IMR-90 (cell line): ENCODE measurements at regions not wholly inside any gene's neighbourhood (a gene's known extent, or its start where the extent isn't known, plus 50 kb on each side); places are given as distances from the start of the nearest gene placed in this dataset.
A peak's percentile ranks its signal among the peaks of the same experiment; 100 is the strongest.
"Not testable (repeated sequence)": the region's sequence is repeated elsewhere in the genome, so short reads cannot be mapped to it uniquely, and the experiment has no call there.

Source experiments
- ATAC-seq: fragments of 200-7000 bp; cut with Tn5 transposase; 2 replicates; pipeline ENCODE4 v1.9.1; 2020; ENCODE audit warnings: low read depth, mild to moderate bottlenecking, moderate library complexity
- BruUV-seq: library from RNA; stranded (reverse); fragments of 400-500 nt; replicated peaks from 2 replicates; lab custom pipeline; 2021; lab: Mats Ljungman, UMichigan
- CTCF ChIA-PET: fragments of 300-600 bp; formaldehyde crosslinking; extraction: SDS; loops from one replicate; lab custom pipeline; 2021; ENCODE audit warnings: antibody characterized with exemption; lab: Yijun Ruan, JAX
- POLR2A ChIA-PET: fragments of 300-600 bp; sonication (Branson Sonifier 250); formaldehyde crosslinking; loops from one replicate; lab custom pipeline; 2022; ENCODE audit warnings: antibody characterized with exemption; ENCODE audit not compliant: unreplicated experiment; lab: Charles Lee
- DNase-seq: peaks from one replicate; pipeline ENCODE4 v3.0.0; 2013
- H2AFZ ChIP-seq: replicated peaks from 2 replicates; pipeline ENCODE3; 2013; ENCODE audit warnings: low read length, mild to moderate bottlenecking; ENCODE audit not compliant: poor library complexity
- H2AK5ac ChIP-seq: 2 replicates; pipeline ENCODE4 v1.6.1; 2013; ENCODE audit warnings: low read depth, low read length, inconsistent platforms
- H2AK9ac ChIP-seq: replicated peaks from 2 replicates; pipeline ENCODE3; 2013; ENCODE audit warnings: mild to moderate bottlenecking, low read depth, low read length, moderate library complexity; ENCODE audit not compliant: poor library complexity
- H2BK120ac ChIP-seq: 2 replicates; pipeline ENCODE4 v1.6.1; 2013; ENCODE audit warnings: low read depth, low read length, inconsistent platforms
- H2BK15ac ChIP-seq: 3 replicates; pipeline ENCODE4 v1.6.1; 2013; ENCODE audit warnings: low read depth, low read length, inconsistent platforms
- H2BK20ac ChIP-seq: 2 replicates; pipeline ENCODE4 v1.6.1; 2013; ENCODE audit warnings: low read depth, mild to moderate bottlenecking, inconsistent platforms, low read length, moderate library complexity
- H2BK5ac ChIP-seq: 2 replicates; pipeline ENCODE4 v1.6.1; 2013; ENCODE audit warnings: mild to moderate bottlenecking, low read depth, low read length, inconsistent platforms; ENCODE audit not compliant: poor library complexity, severe bottlenecking
- H3K14ac ChIP-seq: replicated peaks from 2 replicates; pipeline ENCODE4 v1.6.1; 2013; ENCODE audit warnings: low read depth, low read length, inconsistent platforms
- H3K18ac ChIP-seq: 2 replicates; pipeline ENCODE4 v1.6.1; 2013; ENCODE audit warnings: low read depth, low read length, control low read depth
- H3K23ac ChIP-seq: 2 replicates; pipeline ENCODE4 v1.6.1; 2013; ENCODE audit warnings: low read depth, low read length, inconsistent platforms
- H3K27ac ChIP-seq: 2 replicates; pipeline ENCODE4 v1.5.1; 2013; ENCODE audit warnings: mild to moderate bottlenecking, control low read depth, low read length; ENCODE audit not compliant: insufficient read depth
- H3K27me3 ChIP-seq: 2 replicates; pipeline ENCODE4 v1.6.1; 2013; ENCODE audit warnings: low read length; ENCODE audit not compliant: control insufficient read depth, insufficient read depth
- H3K36me3 ChIP-seq: 2 replicates; pipeline ENCODE4 v1.6.1; 2013; ENCODE audit warnings: low read length, mixed read lengths; ENCODE audit not compliant: control insufficient read depth, insufficient read depth
- H3K4ac ChIP-seq: 2 replicates; pipeline ENCODE4 v1.6.1; 2013; ENCODE audit warnings: low read depth, low read length, inconsistent platforms
- H3K4me1 ChIP-seq: 2 replicates; pipeline ENCODE4 v1.6.1; 2013; ENCODE audit warnings: low read length, mixed read lengths; ENCODE audit not compliant: control insufficient read depth, insufficient read depth
- H3K4me2 ChIP-seq: 2 replicates; pipeline ENCODE4 v1.6.1; 2013; ENCODE audit warnings: low read depth, mild to moderate bottlenecking, control low read depth, low read length, moderate library complexity
- H3K4me3 ChIP-seq: 2 replicates; pipeline ENCODE4 v1.5.1; 2013; ENCODE audit warnings: low read depth, mild to moderate bottlenecking, control low read depth, low read length, moderate library complexity; ENCODE audit not compliant: insufficient read depth
- H3K56ac ChIP-seq: 2 replicates; pipeline ENCODE4 v1.6.1; 2013; ENCODE audit warnings: low read length, inconsistent platforms; ENCODE audit not compliant: insufficient read depth; ENCODE audit errors: extremely low read depth
- H3K79me1 ChIP-seq, 2 experiments: 2 replicates each; pipeline ENCODE4 v1.6.1; 2013; ENCODE audit warnings: low read length in 2 of 2, inconsistent platforms in 1 of 2, low read depth in 1 of 2
- H3K9ac ChIP-seq: 2 replicates; pipeline ENCODE4 v1.6.1; 2013; ENCODE audit warnings: low read depth, low read length, control low read depth
- H3K9me1 ChIP-seq: 2 replicates; pipeline ENCODE4 v1.6.1; 2013; ENCODE audit warnings: low read length, inconsistent platforms; ENCODE audit not compliant: insufficient read depth
- H3K9me3 ChIP-seq: 2 replicates; pipeline ENCODE4 v1.6.1; 2013; ENCODE audit warnings: low read length; ENCODE audit not compliant: control insufficient read depth, insufficient read depth
- H4K20me1 ChIP-seq: 2 replicates; pipeline ENCODE4 v1.6.1; 2013; ENCODE audit warnings: low read length, inconsistent platforms; ENCODE audit not compliant: insufficient read depth
- H4K5ac ChIP-seq: 2 replicates; pipeline ENCODE4 v1.6.1; 2013; ENCODE audit warnings: mild to moderate bottlenecking, low read depth, low read length, control low read depth
- H4K8ac ChIP-seq, 2 experiments: 2 replicates each; pipeline ENCODE4 v1.6.1; 2013; ENCODE audit warnings: low read depth in 2 of 2, low read length in 2 of 2, control low read depth in 1 of 2, inconsistent platforms in 1 of 2
- H4K91ac ChIP-seq: 2 replicates; pipeline ENCODE4 v1.6.1; 2013; ENCODE audit warnings: low read depth, low read length, inconsistent platforms; ENCODE audit not compliant: insufficient read depth
- WGBS, 2 experiments: methylation state at CpG; one replicate each; pipeline versions ENCODE4 v1.1.5 to v1.1.7; 2013; ENCODE audit warnings: missing lambda C conversion rate in 2 of 2; ENCODE audit not compliant: insufficient read length in 1 of 2; ENCODE audit errors: extremely low coverage in 2 of 2; 5-methylcytosine and 5-hydroxymethylcytosine counted together
- dilution Hi-C: fragments of 300-500 bp; cut with HindIII; formaldehyde crosslinking; loops from one replicate; pipeline ENCODE4 v1.14.3; 2018; ENCODE audit warnings: low sequenced_read_pairs; ENCODE audit not compliant: unreplicated experiment
- in situ Hi-C: fragments of 300-500 bp; cut with MboI; formaldehyde crosslinking; loops from 3 replicates; pipeline ENCODE4 v1.14.3; 2019; ENCODE audit warnings: low sequenced_read_pairs, inconsistent platforms, mixed read lengths
- intact Hi-C: fragments of 100-400 bp; cut with micrococcal nuclease; formaldehyde crosslinking; loops from 2 replicates; pipeline ENCODE4 v1.10.0; 2022

DNA sequence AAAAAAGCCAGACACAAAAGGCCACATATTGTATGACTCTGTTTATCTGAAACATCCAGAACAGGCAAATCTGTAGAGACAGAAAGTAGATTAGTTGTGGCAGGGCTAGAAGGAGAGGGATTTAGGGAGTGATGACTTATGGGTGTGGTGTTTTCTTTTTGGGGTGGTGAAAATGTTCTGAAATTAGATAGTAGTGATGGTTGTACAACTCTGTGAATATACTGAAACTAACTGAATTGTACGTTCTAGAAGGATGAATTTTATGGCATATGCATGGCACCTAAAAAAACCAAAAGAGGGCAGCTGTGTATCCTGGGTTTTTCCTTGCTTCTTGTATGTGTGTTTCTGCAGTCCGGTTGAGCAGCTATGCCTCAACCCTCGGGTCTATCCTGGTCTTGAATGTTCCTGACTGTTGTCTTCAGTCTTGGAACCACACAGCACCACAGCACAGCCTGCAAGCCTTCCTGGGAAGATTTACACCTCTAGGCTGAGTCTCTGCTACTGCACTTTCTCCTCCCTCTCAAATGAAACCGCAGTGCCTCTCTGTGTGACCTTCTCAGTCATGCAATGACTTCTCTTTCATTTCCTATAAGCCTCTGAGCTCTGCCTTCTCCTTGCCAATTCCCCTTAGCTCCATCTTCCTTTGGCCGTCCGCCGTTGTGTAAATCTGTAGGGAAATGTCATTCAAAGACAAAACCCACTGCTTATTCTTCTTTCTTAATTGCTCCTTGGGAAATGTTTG, 269.1 kb upstream of the PLGLB1 start:
- H3K4me1 ChIP-seq, intact Hi-C loops, DNase-seq, H4K20me1 ChIP-seq, H3K56ac ChIP-seq, in situ Hi-C loops, H3K4me3 ChIP-seq, H3K4me2 ChIP-seq, H2AK9ac ChIP-seq, H3K36me3 ChIP-seq, H3K27ac ChIP-seq, H2BK120ac ChIP-seq, H2BK5ac ChIP-seq, dilution Hi-C loops, H4K5ac ChIP-seq, H3K14ac ChIP-seq, H3K9me1 ChIP-seq, H2AFZ ChIP-seq, H4K91ac ChIP-seq, H3K79me1 ChIP-seq, CTCF ChIA-PET, H3K18ac ChIP-seq, H3K27me3 ChIP-seq, H2BK20ac ChIP-seq, H3K9me3 ChIP-seq, H2BK15ac ChIP-seq, H3K4ac ChIP-seq, H3K23ac ChIP-seq, POLR2A ChIA-PET, H2AK5ac ChIP-seq, H3K9ac ChIP-seq, H4K8ac ChIP-seq, BruUV-seq: not testable (repeated sequence)
- WGBS, 2 experiments = no CpG with 5 or more reads among the region's 7 CpGs
- ATAC-seq = peak; percentile 49

- H2AFZ ChIP-seq, H3K18ac ChIP-seq, H3K4me3 ChIP-seq, intact Hi-C loops, H2BK20ac ChIP-seq, H3K36me3 ChIP-seq, POLR2A ChIA-PET, H3K9me3 ChIP-seq, H3K27ac ChIP-seq, ATAC-seq, BruUV-seq, H4K91ac ChIP-seq, dilution Hi-C loops, H3K23ac ChIP-seq, H2AK9ac ChIP-seq, H3K4me1 ChIP-seq, H4K5ac ChIP-seq, H2BK15ac ChIP-seq, H2AK5ac ChIP-seq, H3K79me1 ChIP-seq, H3K27me3 ChIP-seq, H4K20me1 ChIP-seq, H3K4ac ChIP-seq, H3K9me1 ChIP-seq, H2BK5ac ChIP-seq, H4K8ac ChIP-seq, DNase-seq, in situ Hi-C loops, H3K4me2 ChIP-seq, H3K56ac ChIP-seq, H3K9ac ChIP-seq, CTCF ChIA-PET, H2BK120ac ChIP-seq, H3K14ac ChIP-seq: not testable (repeated sequence)
- no CpG with 5 or more reads among the region's 7 CpGs for WGBS, 2 experiments
Observed at GRCh38 chr2:87291400-87292200, 270.0 kb upstream of the PLGLB1 start.
